ENCODE measurements at regions not wholly inside any gene's neighbourhood (a gene's known extent, or its start where the extent isn't known, plus 50 kb on each side); places are given as distances from the start of the nearest gene placed in this dataset.

DNA sequence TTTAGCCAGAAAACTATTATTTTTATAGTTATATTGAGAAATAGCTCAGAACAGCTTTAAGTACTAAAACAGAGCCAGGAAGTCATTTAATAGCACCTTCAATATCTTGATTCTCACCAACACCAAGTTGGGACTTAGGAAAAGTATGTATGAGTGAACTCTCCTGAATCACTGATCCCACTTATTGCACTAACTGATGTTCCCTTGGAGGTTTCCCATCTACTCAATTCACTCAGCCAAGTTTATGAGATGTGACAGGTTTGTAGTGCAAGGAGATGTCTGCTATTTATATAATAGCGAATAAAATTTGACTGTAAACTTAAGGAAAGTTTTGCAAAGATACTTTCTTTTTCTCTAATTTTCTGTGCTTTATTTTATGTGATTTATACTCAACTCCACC, 1147.6 kb upstream of the PCDH20 start:
- TF ChIP-seq, protein P1, sequence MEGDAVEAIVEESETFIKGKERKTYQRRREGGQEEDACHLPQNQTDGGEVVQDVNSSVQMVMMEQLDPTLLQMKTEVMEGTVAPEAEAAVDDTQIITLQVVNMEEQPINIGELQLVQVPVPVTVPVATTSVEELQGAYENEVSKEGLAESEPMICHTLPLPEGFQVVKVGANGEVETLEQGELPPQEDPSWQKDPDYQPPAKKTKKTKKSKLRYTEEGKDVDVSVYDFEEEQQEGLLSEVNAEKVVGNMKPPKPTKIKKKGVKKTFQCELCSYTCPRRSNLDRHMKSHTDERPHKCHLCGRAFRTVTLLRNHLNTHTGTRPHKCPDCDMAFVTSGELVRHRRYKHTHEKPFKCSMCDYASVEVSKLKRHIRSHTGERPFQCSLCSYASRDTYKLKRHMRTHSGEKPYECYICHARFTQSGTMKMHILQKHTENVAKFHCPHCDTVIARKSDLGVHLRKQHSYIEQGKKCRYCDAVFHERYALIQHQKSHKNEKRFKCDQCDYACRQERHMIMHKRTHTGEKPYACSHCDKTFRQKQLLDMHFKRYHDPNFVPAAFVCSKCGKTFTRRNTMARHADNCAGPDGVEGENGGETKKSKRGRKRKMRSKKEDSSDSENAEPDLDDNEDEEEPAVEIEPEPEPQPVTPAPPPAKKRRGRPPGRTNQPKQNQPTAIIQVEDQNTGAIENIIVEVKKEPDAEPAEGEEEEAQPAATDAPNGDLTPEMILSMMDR (conservative IDR thresholded peaks at IDR 0.05; ENCODE audit: low read depth in 2 of 2): no peak
- TF ChIP-seq, protein P2, sequence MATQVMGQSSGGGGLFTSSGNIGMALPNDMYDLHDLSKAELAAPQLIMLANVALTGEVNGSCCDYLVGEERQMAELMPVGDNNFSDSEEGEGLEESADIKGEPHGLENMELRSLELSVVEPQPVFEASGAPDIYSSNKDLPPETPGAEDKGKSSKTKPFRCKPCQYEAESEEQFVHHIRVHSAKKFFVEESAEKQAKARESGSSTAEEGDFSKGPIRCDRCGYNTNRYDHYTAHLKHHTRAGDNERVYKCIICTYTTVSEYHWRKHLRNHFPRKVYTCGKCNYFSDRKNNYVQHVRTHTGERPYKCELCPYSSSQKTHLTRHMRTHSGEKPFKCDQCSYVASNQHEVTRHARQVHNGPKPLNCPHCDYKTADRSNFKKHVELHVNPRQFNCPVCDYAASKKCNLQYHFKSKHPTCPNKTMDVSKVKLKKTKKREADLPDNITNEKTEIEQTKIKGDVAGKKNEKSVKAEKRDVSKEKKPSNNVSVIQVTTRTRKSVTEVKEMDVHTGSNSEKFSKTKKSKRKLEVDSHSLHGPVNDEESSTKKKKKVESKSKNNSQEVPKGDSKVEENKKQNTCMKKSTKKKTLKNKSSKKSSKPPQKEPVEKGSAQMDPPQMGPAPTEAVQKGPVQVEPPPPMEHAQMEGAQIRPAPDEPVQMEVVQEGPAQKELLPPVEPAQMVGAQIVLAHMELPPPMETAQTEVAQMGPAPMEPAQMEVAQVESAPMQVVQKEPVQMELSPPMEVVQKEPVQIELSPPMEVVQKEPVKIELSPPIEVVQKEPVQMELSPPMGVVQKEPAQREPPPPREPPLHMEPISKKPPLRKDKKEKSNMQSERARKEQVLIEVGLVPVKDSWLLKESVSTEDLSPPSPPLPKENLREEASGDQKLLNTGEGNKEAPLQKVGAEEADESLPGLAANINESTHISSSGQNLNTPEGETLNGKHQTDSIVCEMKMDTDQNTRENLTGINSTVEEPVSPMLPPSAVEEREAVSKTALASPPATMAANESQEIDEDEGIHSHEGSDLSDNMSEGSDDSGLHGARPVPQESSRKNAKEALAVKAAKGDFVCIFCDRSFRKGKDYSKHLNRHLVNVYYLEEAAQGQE (IDR thresholded peaks at IDR 0.05; ENCODE audit: unreplicated experiment): no peak
- TF ChIP-seq POLR2AphosphoS5 (IDR thresholded peaks at IDR 0.05; ENCODE audit: low read depth) (no peak), EZH2phosphoT487 (IDR thresholded peaks at IDR 0.05; ENCODE audit: unreplicated experiment) (no peak), EZH2 (IDR thresholded peaks at IDR 0.05; ENCODE audit: low read depth, unreplicated experiment) (no peak), JUNB (IDR thresholded peaks at IDR 0.05; ENCODE audit: unreplicated experiment) (no peak)

All from GM23338 (cell line).